HG03558 (cell line): ENCODE measurements at regions not wholly inside any gene's neighbourhood (a gene's known extent, or its start where the extent isn't known, plus 50 kb on each side); places are given as distances from the start of the nearest gene placed in this dataset.

Experiments
- ATAC-seq: cut with Tn5 transposase; IDR thresholded peaks from one replicate; pipeline ENCODE4 v1.9.1; 2021; ENCODE audit warnings: moderate number of reproducible peaks; ENCODE audit not compliant: unreplicated experiment; ENCODE audit errors: extremely low read depth

DNA sequence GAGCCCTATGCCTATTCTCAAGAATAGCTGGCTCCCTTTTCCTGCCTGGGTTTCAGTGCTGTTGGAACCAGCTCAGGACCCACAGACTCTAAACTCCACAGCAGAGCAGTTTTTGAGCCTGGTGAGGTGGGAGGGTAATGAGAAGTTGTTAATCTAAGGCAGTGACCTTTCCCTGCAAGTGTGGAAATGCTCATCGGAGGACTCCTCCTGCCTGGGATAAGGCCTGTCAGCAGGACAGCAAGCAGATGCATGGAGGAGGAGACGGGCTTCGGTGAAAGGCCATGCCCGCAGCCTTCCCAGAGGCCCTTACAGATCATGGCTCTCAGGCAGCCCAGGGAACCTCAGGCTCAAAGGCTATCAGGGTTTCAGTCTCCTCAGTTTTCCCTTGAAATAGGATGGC is 70.0 kb upstream of the SHISA3 start:
- no peak for ATAC-seq

DNA sequence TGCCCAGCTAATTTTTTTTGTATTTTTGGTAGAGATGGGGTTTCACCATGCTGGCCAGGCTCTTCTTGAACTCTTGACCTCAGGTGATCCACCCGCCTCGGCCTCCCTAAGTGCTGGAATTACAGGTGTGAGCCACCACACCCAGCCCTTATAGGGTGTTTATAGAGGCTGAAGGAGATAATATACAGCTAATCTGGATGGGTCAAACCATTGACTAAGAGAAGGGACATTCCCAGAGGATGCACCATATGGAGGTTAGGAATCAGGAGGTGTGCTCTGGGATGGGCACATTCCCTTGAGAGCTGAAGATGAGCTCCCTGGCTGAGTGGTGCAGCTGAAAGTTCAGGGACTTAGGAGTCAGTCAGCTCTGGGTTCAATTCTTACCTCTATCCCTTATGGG is 68.3 kb upstream of the SHISA3 start:
- no peak for ATAC-seq

DNA sequence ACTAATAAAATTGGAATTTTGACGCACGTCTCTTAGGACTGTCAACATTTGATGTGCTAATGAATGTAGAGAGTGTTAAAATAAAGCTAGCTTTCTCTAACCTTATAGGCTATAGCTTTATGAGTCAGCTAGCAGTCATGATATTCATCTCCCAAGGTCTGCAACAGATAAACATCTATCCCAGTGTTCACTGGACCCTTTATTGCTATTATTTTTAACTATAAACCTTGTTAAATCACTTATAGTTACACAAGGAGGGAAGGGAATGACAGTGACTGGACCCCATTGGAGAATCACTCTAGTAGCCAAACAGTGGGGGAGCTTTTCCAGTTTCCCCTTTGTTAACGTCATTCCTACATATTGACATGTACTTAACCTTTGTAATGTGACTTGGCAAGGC is 67.9 kb upstream of the SHISA3 start:
- ATAC-seq, result no peak

DNA sequence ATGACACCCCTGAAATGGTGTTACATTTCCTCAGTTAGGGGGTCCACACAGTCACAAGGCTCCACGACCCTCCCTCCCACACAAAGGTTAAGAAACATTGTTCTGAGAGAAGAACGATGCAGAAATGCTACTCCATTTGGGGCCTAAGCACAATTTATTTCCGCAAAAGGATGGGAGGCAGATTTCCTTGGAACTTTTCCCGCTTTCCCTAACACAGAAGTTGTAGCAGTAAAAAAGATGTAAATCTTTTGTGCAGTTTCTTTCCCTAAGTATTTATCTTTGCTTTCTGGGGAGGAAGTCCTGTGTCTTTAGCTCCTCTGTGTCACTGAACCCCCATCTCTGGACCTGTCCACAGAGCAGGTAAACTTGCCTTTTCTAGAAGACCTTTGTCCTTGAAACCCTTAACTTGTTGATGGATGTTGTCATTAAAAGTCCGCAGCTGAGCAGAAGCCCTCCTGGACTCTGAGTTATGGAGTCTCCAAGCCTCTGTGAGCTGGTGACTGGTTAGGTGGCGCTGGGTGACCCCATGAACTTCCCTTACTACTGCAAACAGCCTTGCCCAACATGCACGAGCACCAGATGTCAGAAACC is 67.2 kb upstream of the SHISA3 start:
- no peak for ATAC-seq

- no peak for ATAC-seq
Measured at GRCh38 chr4:42331040-42331439, 66.2 kb upstream of the SHISA3 start.

GRCh38 chr4:42331914-42332368 is 65.3 kb upstream of the SHISA3 start:
- ATAC-seq, result no peak

- ATAC-seq, result no peak
Measured at GRCh38 chr4:42339935-42340406, 57.3 kb upstream of the SHISA3 start.

GRCh38 chr4:42341518-42342026 is 55.7 kb upstream of the SHISA3 start:
- no peak for ATAC-seq

GRCh38 chr4:42342459-42342858 is 54.8 kb upstream of the SHISA3 start:
- ATAC-seq, result no peak

DNA sequence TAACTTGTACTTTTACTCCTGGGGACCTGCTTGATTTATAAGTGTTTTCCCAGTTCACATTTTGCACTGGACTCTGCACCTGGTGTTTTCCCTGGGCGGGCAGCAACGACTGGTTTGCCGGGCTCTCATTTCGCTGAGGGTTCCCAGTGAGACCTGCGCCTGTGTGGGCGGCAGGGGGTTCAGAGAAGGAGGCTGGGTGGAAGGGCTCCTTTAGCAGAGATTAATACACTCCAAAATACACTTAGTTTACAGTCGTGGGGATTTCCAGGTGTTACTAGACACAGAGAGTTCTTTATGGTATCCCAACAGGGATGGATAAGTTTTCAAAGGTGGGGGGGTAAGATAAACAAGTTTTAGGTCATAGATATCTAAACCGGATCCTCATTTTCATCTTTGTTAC is 53.0 kb upstream of the SHISA3 start:
- ATAC-seq, result no peak

DNA sequence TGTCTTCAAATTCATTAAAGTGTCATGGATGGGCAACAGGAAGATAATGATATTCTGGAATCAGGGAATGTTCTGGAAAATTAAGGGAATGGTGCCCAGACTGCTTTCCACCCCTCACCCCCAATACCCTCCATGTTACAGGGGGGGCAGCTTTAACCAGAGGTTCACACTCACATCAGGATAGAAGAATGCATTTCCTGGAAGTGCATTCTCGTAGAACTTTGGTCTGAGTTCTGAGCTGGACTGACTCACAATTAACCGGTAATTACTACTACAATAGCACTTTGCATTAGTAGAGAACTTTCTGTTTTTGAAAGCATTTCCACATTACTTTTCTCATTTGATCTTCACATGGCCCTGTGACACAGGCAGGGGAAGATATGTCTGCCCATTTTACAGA is 52.5 kb upstream of the SHISA3 start:
- ATAC-seq, result no peak

GRCh38 chr4:42345962-42346544 is 51.2 kb upstream of the SHISA3 start:
- ATAC-seq, result no peak

DNA sequence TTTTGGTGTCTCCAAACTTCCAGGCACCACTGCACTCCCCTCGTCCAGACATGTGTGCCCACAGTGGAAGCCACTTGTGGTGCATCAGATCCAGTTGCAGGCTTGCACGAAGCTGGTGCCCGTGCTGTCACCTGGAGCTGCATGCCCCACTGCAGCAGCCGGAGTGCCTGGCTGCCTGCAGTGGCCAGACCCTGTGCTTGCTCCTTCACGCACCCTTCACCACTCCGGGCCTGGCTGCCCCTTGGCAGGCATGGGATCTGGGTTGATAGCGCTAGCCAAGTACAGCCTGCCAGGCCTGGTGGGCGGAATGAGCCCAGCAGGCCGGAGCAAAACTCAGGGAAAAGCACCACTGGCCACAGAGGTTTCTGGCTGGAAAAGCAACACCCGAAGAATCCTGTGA is 50.2 kb upstream of the SHISA3 start:
- ATAC-seq, result no peak
